GM19463 (cell line): ENCODE measurements at regions not wholly inside any gene's neighbourhood (a gene's known extent, or its start where the extent isn't known, plus 50 kb on each side); places are given as distances from the start of the nearest gene placed in this dataset.
"Not testable (repeated sequence)": the region's sequence is repeated elsewhere in the genome, so short reads cannot be mapped to it uniquely, and the experiment has no call there.

Experiments used
- ATAC-seq: cut with Tn5 transposase; IDR thresholded peaks from one replicate; pipeline ENCODE4 v1.9.1; 2021; ENCODE audit warnings: mild to moderate bottlenecking, moderate library complexity; ENCODE audit not compliant: unreplicated experiment

DNA sequence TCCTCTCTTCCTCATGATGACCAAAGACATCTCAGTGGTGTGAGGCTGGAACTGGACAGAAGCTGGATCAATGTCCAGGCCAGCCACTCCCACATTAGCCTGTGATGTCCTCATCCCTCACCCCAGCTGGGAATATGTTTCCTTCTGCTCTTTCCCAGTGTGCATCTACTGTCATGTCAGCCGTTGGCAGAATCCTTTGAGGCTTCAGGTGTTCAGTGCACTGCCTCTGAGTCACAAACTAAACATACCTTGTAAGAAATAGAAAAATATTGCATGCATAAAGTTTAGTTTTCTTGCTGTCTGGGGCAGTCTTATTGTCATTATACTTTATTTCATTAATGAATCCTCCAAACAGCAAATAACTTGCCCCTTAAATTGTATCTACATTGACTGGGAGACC is 161.6 kb upstream of the RASGRP1 start:
- no peak for ATAC-seq

DNA sequence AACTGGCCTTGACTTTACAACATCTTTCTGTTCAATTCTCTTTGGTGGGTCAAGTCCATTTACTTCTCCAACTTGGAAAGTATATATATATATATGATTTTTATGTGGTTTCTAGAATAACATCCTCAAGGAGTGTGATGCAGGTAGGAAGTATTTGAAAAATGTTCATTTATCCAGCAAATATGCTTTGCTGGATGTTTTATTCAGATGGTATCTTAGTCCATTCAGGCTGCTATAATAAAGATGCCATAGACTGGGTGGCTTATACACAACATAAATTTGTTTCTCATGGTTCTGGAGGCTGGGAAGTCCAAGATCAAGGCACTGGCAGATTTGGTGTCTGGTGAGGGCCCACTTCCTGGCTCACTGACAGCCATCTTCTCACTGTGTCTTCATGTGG is 168.7 kb upstream of the RASGRP1 start:
- ATAC-seq: no peak

DNA sequence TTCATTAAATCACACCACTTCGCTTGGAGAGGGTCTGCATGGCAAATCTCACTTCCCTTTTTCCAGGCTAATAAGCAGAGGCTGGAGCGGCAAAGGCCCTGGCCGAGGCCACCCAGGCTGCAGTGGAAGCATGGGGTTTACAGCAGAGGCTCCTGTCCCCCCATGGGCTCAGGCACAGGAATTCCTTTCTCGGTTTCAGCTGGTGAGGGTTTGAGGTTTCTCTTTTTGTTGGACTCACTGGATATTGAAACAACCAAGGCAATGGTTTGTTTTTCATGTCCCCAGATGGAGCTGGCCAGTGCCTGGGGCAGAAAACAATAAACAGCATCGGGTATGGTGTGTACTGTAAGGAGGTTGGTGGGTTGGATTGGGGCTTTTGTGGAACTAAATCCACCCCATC is 175.6 kb upstream of the RASGRP1 start:
- no peak for ATAC-seq

DNA sequence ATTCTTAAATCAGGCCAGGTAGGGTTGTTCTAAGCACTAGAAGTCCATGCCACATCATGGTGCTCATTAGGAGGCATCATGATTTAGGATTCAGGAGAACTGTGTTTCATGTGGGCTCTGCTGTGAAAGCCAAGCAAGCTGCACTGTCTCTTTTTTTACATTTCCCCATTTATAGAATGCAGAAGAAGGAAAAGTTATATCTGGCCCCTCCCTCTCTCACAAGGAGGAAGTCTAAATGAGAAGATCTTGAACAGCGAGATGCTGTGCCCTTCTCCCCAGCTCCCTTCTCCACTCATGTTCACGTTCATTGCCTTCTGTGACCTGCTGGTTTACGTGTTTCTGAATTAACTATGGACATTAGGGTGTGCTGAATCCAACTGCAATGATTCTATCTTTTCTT is 178.5 kb upstream of the RASGRP1 start:
- ATAC-seq: no peak

DNA sequence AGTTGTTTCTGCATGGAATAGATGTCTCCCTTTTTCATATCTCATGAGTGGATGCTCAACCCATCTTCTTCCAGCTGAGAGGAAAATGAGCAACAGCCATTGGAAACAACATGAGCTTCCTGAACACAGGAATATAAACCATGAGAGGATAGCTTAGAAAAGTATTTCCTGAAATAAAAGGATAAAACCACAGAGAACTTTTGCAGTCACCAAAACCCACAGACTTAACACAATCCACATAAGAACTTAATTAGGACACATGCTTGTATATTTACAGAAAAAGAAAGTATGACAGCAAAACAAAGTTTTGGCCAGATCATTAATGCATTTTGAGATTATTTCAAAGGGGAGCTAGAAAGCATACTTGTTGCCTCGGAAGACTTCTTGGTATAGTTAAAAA is 180.5 kb upstream of the RASGRP1 start:
- ATAC-seq: no peak

DNA sequence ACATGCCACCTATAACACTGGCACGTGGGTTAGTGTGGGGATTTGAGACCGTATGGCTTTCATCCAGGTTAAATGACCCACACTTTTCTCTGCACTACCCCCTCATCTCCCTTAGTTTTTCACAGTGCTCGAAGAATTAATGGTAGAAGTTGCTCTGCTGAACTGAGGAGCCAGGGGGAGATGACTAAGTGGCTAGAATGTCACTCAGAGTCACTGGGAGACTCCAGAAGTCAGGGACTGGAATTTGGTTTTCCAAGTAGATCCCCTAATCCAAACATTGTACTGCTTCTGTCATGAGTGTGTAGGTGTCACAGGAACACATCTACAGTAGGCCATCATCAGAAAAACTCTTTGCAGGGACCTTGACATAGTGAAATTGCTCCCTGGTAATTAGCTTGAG is 181.0 kb upstream of the RASGRP1 start:
- ATAC-seq: no peak

DNA sequence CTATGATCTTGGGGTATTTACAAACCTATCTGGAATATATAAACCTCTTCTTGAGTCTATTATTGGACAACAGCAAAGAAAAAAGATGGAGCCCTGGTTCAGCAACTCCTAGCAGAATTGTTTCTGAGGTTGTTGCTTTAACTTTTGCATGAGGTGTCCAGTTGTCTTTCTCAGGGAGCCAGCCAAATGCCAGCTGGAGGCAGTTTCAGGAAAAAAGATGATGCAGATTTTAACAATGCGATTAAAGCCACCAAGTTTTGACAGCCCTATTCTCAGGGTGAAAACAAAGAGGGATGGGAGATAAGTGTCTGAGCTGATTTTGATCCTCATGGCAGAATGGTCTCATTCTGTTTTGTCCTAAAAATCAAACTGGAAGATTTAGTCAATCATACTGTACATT is 181.6 kb upstream of the RASGRP1 start:
- no peak for ATAC-seq

DNA sequence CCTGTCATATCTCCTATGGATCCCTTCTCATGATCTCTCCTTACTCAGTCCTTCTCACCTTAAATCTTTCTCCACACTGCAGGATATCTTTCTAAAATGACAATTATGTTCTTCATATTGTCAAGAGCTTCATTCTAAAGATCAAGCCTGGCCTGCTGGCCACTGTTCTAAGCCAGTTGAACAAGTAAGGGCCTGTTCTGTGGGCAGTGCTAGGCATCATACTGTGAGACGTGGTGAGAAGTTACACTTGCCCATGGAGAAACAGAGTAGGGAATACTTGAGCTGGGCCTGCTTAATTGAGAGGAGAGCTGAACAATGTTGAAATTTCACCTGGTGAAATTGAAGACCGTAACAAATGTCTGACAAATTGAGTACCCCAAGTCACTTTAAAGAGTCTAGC is 184.1 kb upstream of the RASGRP1 start:
- ATAC-seq: no peak

DNA sequence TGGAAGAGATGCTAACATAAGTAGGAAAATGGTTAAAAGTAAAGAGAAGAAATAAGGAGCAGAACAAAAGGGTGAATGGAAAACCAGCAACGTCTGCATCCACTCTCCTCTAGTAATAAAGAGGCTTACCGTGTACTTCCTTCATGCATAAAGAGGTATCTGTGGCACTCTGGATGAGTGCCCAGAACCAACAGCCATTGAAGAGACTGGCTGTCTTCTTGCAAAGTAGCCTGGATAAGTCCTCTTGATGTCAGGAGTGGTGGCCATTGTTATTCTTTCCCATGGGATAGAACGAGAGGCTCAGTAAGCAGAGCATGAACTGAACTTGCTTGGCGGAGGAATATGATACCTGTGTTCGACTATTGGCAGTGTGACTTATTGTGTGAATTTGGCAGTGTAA is 186.2 kb upstream of the RASGRP1 start:
- ATAC-seq: no peak

DNA sequence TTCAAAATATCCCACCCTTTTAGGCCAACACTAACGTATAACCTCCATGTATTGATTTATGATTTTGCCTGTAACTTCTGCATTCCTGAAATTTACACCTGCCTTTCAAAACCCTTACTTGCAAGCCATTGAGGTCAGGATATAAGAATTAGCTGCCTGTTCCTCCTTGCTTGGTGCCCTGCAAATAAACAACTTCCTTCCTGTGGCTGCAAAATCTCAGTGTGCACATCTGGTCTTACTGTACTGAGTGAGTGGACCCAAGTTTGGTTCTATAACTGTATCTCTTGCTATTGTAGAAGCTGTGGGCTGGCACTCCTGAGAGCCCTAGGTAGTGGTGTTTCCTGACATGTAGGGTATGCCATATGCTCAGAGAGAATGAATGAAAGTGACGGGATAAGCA is 191.1 kb upstream of the RASGRP1 start:
- no peak for ATAC-seq

DNA sequence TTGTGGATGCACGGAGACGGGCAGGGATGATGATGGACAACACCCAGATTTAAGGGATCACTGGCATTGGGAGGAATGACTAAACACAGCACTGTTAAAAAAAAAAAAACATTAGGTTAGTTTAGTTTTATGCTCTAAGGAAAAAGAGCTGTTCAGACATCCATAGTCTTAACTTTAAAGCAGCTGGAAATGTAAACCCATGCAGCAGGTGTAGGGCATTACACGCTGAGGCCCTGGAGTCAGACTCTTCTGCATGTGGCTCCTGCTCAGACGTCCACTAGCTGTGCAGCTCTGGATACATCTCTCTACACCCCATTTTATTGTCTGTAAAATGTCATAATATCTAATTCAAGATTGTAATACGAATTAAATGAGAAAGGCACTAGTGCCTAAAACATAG is 191.8 kb upstream of the RASGRP1 start:
- no peak for ATAC-seq

DNA sequence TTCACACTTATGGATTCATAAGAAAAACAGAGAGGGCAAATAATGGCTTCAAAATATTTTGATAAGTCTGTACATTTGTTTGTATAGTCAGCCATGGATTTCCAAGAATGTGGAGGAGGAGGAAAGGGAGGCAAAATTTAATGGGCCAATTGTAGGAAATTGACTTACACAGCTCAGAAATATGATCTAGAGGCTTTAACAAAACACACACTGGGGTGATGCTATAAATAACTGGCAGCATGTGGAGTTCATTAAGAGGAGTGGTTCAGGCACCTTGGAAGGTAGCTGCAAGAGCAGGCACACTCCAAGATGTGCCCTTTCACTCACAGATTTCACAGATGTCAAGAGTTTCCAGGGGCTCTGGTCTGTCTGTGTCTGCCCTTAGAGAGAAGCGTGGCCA is 193.4 kb upstream of the RASGRP1 start:
- ATAC-seq: no peak

DNA sequence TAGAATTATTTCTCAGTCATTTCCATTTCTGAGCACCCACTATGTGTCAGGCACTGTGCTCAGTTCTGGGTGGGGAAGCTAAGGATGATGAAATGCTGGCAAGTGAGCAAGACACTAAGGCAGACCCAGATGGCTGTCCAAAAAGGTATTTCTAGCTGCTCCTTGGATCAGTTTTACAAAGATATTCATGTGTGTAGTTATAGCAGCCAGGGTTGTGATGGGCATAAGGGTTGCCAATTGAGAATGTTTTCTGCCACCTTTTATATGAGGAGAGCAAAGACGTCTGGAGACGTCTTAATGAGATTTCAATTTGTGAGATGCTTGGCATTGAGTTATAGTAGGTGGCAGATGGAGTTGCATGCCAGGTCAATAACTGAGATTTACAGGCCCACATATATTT is 197.1 kb upstream of the RASGRP1 start:
- no peak for ATAC-seq

DNA sequence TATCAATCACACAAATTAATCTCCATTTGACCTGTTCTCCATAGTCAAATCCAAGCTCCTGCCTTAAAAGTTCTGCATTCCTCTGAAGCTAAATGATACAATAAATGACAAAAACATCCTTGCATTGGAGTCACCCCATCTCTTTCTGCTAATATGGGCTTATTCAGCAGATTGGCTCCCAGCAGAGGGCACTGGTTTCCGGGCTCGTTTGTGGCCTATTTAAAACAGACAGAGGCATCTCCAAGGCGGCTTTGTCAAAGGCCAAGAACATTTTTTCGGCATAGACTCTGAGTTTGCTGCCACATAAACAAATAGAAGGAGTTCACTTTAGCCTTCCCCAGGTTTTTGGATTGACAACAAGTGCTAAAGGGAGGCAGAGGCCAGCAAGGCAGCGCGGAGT is 204.4 kb upstream of the RASGRP1 start:
- ATAC-seq: no peak

DNA sequence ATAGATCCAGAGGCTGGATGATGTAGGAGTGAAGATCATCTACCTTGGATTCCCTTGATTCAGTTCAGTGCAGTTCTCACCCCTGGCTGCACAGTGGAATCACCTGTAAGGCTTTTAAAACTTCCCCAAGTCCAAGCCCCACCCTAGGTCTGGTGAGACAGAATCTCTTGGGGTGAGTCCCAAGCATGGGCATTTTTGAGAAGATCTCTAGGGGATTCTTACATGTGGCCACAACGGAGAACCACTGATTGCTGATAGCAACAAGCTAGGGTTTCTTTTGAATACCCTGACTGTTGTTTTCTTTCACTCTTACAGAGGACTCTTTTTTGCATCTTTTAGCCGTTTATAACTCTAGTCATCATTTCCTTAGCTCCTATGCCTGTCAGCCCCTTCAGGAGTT is 204.9 kb upstream of the RASGRP1 start:
- ATAC-seq: no peak

DNA sequence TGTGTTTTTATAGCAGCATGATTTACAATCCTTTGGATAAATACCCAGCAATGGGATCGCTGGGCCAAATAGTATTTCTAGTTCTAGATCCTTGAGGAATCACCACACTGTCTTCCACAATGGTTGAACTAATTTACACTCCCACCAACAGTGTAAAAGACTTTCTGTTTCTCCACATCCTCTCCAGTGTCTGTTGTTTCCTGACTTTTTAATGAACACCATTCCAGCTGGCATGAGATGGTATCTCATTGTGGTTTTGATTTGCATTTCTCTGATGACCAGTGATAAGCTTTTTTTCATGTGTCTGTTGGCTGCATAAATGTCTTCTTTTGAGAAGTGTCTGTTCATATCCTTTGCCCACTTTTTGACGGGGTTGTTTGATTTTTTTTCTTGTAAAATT is 209.5 kb upstream of the RASGRP1 start:
- ATAC-seq: not testable (repeated sequence)

DNA sequence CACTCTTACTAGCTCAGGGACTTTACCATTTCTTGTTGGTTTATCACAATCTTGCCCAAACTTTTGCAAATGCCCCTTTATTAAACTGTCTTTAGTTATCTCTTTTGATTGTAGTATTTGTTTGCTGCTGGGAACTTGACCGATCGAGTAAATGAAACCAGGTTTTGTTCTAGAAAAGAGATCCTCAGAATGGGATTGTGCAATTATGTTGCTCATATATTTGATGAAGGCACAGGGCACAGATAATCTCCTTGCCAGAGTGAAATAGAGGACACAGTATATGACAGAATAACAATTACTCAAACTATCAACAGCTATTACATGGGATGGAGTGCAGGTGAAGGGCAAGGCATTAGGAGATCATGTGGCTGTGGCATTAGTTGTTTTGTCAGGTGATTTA is 216.6 kb upstream of the RASGRP1 start:
- ATAC-seq: no peak

DNA sequence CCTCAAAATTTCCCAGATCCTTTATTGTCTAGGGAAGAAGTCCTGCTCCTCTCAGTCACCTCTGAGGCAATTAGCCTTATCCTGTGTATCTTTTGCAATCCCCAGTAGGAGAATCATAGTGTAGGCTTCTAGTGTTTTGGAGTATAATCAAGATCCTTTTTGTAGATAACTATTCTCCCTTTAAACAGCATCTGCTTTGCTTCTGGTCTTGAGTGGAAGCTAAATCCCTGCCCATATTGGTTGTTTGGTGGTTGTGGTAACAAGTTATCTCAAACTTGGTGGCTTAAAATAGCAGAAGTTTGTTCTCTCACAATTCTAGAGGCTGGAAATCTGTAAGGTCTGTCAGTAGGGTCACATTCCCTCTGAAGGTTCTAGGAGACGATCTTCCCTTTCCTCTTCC is 217.5 kb upstream of the RASGRP1 start:
- no peak for ATAC-seq

DNA sequence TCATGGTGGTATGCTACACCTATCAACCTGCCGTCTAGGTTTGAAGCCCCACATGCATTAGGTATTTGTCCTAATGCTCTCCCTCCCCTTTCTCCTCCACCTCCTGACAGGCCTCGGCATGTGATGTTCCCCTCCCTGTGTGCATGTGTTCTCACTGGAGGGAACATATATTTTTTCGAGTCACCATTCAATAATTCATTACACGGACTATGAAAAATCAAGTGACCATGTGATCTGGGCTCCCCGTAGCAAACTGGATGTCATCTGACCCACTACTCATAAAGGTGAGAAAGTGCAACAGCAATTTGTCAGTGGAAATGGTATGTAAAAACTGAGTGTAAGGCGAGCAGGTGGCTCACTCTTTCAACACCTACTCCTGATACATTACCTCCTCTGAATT is 224.3 kb upstream of the RASGRP1 start:
- no peak for ATAC-seq

DNA sequence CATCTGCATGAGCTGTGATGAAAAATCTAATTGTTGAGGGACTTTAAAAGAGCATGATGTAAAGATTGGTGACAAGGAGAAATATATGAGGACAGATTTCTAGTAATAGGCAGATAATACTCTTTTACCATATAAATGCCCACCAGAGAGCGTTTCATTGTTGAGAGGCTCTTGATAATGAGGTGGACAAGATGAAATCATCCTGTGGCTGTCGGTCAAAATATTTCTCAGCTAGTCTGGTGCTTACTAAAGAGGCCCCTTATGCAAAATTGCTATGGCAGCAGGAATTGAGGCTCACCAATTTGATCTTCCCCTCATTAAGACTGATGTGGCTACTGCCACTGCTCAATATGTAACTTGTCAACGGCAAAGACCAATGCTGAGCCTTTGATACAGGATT is 225.0 kb upstream of the RASGRP1 start:
- ATAC-seq: no peak

DNA sequence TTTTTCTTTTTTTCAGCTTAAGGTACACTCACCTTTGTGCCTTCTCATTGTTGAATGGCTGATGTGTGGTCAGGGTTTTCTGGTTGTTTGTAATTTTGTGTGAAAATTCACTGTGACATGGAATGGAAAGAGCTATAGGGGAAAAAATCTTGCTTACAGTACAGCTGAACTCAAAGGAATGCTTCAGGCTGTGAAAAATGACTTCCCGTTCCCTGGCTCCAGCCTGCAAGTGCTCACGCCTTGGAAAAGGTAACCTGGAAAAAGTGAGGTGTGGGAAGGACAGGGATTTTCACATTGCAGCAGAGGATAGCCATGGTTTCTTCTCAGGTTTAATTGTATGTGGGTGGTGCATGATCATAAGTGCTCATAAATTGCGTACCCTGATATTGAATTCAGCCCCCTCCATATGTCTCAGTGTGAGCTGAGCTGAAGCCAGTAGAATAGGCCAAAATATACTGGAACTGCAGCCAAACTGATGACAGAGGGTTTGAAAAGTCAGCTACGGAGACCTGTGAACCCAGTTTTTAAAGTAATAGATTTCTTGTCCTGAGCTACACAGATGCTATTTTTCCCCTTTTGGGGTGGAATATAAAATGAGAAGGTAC is 228.7 kb upstream of the RASGRP1 start:
- no peak for ATAC-seq

DNA sequence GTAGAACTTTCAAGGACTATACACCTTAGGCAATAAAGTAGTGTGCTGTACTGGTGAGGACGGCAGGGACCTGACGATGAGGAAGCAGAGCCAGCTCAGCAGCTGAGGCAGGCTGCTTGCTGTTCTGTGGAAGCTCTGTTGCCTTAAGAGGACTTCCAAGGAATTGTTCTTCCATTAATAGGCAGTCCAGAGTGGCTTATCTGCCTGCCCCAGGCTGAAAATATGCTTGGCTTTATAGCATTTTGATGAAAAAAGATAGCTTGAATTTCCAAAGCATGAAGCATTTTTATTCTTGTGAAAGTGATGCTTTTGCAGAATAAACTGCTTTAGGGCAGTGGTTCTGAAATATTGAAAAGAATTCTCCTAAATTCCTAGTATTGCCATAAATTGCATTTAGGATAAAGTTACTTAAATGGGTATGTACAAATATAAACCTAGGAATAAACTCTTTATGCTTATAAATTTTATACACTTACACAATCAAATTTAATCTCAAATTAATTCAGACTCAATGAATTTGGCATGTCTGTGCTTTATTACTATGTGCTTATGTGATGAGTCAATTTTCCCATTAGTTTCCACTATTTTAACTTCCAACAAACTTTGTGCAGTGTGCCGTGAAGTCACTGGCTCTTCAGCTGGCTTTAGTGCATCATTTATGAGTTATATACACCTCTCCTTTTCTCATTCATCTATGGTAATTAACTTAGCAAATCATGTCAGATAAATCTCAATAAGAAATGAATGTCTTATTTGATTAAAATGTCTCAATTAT is 231.0 kb upstream of the RASGRP1 start:
- ATAC-seq: no peak

DNA sequence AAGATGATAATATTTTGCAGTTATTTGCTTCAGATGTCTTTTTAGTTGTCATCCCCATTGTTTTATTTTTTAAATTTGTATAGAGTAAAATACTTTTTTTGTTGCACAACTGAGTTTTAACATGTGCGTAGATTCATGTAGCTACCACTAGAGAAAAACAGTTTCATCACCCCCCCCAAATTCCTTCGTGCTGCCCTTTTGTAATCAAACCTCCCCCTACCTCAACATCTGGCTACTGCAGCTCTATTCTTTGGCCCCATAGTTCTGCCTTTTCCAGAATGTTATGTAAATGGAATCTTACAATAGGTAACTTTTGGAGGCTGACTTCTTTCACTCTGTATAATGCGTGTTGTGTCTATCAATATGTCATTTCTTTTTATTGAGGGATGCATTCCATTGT is 232.0 kb upstream of the RASGRP1 start:
- ATAC-seq: no peak
